NCI-H345 treated with DMSO at 0.1 percent for 48 hours (cell line): ENCODE measurements at regions not wholly inside any gene's neighbourhood (a gene's known extent, or its start where the extent isn't known, plus 50 kb on each side); places are given as distances from the start of the nearest gene placed in this dataset.
"Not testable (repeated sequence)": the region's sequence is repeated elsewhere in the genome, so short reads cannot be mapped to it uniquely, and the experiment has no call there.

Source experiments
- DNase-seq: peaks from one replicate; lab custom pipeline; 2025; ENCODE audit not compliant: unreplicated experiment; lab: John Stamatoyannopoulos, UW

GRCh38 chr20:47888351-47888750, 103.1 kb upstream of the SULF2 start:
- no peak for DNase-seq

- no peak for DNase-seq
These were observed 102.3 kb upstream of the SULF2 start for GRCh38 chr20:47887477-47888080.

- DNase-seq, result no peak
These were observed 101.8 kb upstream of the SULF2 start for GRCh38 chr20:47887064-47887463.

GRCh38 chr20:47886454-47887041, 101.3 kb upstream of the SULF2 start:
- no peak for DNase-seq

- no peak for DNase-seq
These were observed 100.7 kb upstream of the SULF2 start for GRCh38 chr20:47885909-47886453.

- not testable (repeated sequence) for DNase-seq
These were observed 98.7 kb upstream of the SULF2 start for GRCh38 chr20:47883940-47884339.

- DNase-seq, result no peak
These were observed 97.9 kb upstream of the SULF2 start for GRCh38 chr20:47883186-47883585.

- no peak for DNase-seq
These were observed 94.5 kb upstream of the SULF2 start for GRCh38 chr20:47879771-47880170.

- DNase-seq, result no peak
These were observed 93.3 kb upstream of the SULF2 start for GRCh38 chr20:47878601-47879027.

- no peak for DNase-seq
These were observed 91.2 kb upstream of the SULF2 start for GRCh38 chr20:47876311-47877088.

GRCh38 chr20:47875297-47876025, 90.2 kb upstream of the SULF2 start:
- DNase-seq, result no peak

GRCh38 chr20:47872341-47872740, 87.1 kb upstream of the SULF2 start:
- DNase-seq, result no peak

- no peak for DNase-seq
These were observed 85.2 kb upstream of the SULF2 start for GRCh38 chr20:47870475-47870874.

- no peak for DNase-seq
These were observed 83.5 kb upstream of the SULF2 start for GRCh38 chr20:47868744-47869143.

GRCh38 chr20:47868236-47868635, 83.0 kb upstream of the SULF2 start:
- DNase-seq, result no peak

- DNase-seq, result no peak
These were observed 82.5 kb upstream of the SULF2 start for GRCh38 chr20:47867831-47868230.

- no peak for DNase-seq
These were observed 81.2 kb upstream of the SULF2 start for GRCh38 chr20:47866480-47866879.

- DNase-seq, result no peak
These were observed 80.6 kb upstream of the SULF2 start for GRCh38 chr20:47865912-47866311.

- DNase-seq, result no peak
These were observed 80.2 kb upstream of the SULF2 start for GRCh38 chr20:47865451-47865850.

- no peak for DNase-seq
These were observed 78.7 kb upstream of the SULF2 start for GRCh38 chr20:47863981-47864380.

- no peak for DNase-seq
These were observed 78.2 kb upstream of the SULF2 start for GRCh38 chr20:47863315-47863965.
